Upper lobe of left lung (tissue), 4 donors: ENCODE measurements at regions not wholly inside any gene's neighbourhood (a gene's known extent, or its start where the extent isn't known, plus 50 kb on each side); places are given as distances from the start of the nearest gene placed in this dataset.

Experiments used
- CTCF ChIP-seq, 6 experiments: fragments of 450-650 bp in 4 of 6; fragments of 200-600 bp in 2 of 6; sonication (generic) in 2 of 6; IDR thresholded peaks; one replicate each; pipeline ENCODE4 v1.5.1; 2016 to 2019; ENCODE audit warnings: antibody characterized with exemption in 6 of 6
- POLR2AphosphoS5 ChIP-seq, 2 donors: sonication (generic); formaldehyde crosslinking; IDR thresholded peaks; one replicate each; pipeline ENCODE4 v1.5.1; 2017; ENCODE audit warnings: antibody characterized with exemption in 2 of 2

GRCh38 chr12:29908157-29908556 is 124.4 kb upstream of the TMTC1 start:
- TF ChIP-seq CTCF (IDR thresholded peaks at IDR 0.05) (no peak), POLR2AphosphoS5 (IDR thresholded peaks at IDR 0.05) (no peak)
